Urothelium cell line (cell line): ENCODE measurements at regions not wholly inside any gene's neighbourhood (a gene's known extent, or its start where the extent isn't known, plus 50 kb on each side); places are given as distances from the start of the nearest gene placed in this dataset.

Experiments used
- DNase-seq: peaks from one replicate; pipeline ENCODE4 v3.0.0; 2011; ENCODE audit warnings: low spot score, mixed read lengths
- FAIRE-seq: peaks from 2 replicates; lab custom pipeline; 2011; peaks lifted over from hg19 to GRCh38; lab: Jason Lieb, UNC

GRCh38 chr7:121810831-121811672 is 61.9 kb upstream of the PTPRZ1 start:
- FAIRE-seq (no peak), DNase-seq (no peak)

GRCh38 chr7:121807078-121807477 is 65.9 kb upstream of the PTPRZ1 start:
- no peak for DNase-seq
- no peak for FAIRE-seq

- no peak for DNase-seq
- FAIRE-seq, result no peak
These were observed 69.9 kb upstream of the PTPRZ1 start for GRCh38 chr7:121803039-121803438.

- FAIRE-seq (no peak), DNase-seq (no peak)
These were observed 71.9 kb upstream of the PTPRZ1 start for GRCh38 chr7:121800916-121801675.

GRCh38 chr7:121798896-121799295 is 74.1 kb upstream of the PTPRZ1 start:
- FAIRE-seq, result no peak
- no peak for DNase-seq

- FAIRE-seq, result no peak
These were observed 74.5 kb upstream of the PTPRZ1 start for GRCh38 chr7:121798453-121798840.

GRCh38 chr7:121797657-121798452 is 75.1 kb upstream of the PTPRZ1 start:
- FAIRE-seq (no peak), DNase-seq (no peak)

More at GRCh38 chr7:121798453-121798840, 74.5 kb upstream of the PTPRZ1 start:
- DNase-seq, result no peak

GRCh38 chr7:121796936-121797656 is 75.9 kb upstream of the PTPRZ1 start:
- FAIRE-seq, result no peak

GRCh38 chr7:121796381-121796780 is 76.6 kb upstream of the PTPRZ1 start:
- FAIRE-seq (no peak), DNase-seq (no peak)

More at GRCh38 chr7:121796936-121797656, 75.9 kb upstream of the PTPRZ1 start:
- DNase-seq, result no peak

GRCh38 chr7:121795736-121796135 is 77.2 kb upstream of the PTPRZ1 start:
- FAIRE-seq (no peak), DNase-seq (no peak)

GRCh38 chr7:121793716-121794115 is 79.2 kb upstream of the PTPRZ1 start:
- DNase-seq (no peak), FAIRE-seq (no peak)

- no peak for FAIRE-seq
- DNase-seq, result no peak
These were observed 95.3 kb upstream of the PTPRZ1 start for GRCh38 chr7:121777672-121778071.

- FAIRE-seq (no peak), DNase-seq (no peak)
These were observed 98.4 kb upstream of the PTPRZ1 start for GRCh38 chr7:121774563-121774962.

GRCh38 chr7:121766676-121767075 is 106.3 kb upstream of the PTPRZ1 start:
- DNase-seq, result no peak
- FAIRE-seq, result no peak

GRCh38 chr7:121761399-121761798 is 111.6 kb upstream of the PTPRZ1 start:
- DNase-seq (no peak), FAIRE-seq (no peak)

- no peak for DNase-seq
- no peak for FAIRE-seq
These were observed 117.0 kb upstream of the PTPRZ1 start for GRCh38 chr7:121755818-121756552.

GRCh38 chr7:121755286-121755685 is 117.7 kb upstream of the PTPRZ1 start:
- no peak for FAIRE-seq
- no peak for DNase-seq

- FAIRE-seq (no peak), DNase-seq (no peak)
These were observed 119.0 kb upstream of the PTPRZ1 start for GRCh38 chr7:121753944-121754343.

- DNase-seq (peak; percentile 4), FAIRE-seq (no peak)
These were observed 120.3 kb upstream of the PTPRZ1 start for GRCh38 chr7:121752706-121753105.

- FAIRE-seq, result no peak
- no peak for DNase-seq
These were observed 124.4 kb upstream of the PTPRZ1 start for GRCh38 chr7:121748546-121748945.
